Fibroblast of skin of back (primary cell): ENCODE measurements at regions not wholly inside any gene's neighbourhood (a gene's known extent, or its start where the extent isn't known, plus 50 kb on each side); places are given as distances from the start of the nearest gene placed in this dataset.
"Not testable (repeated sequence)": the region's sequence is repeated elsewhere in the genome, so short reads cannot be mapped to it uniquely, and the experiment has no call there.

Experiments
- DNase-seq: peaks from one replicate; pipeline ENCODE4 v3.0.0-alpha.2; 2013

GRCh38 chr6:58117162-58117561 lies 799.7 kb downstream of the PRIM2 start:
- DNase-seq, result not testable (repeated sequence)

GRCh38 chr6:58121616-58122015 lies 804.2 kb downstream of the PRIM2 start:
- DNase-seq, result not testable (repeated sequence)

- not testable (repeated sequence) for DNase-seq
Observed at GRCh38 chr6:58123770-58124169, 806.3 kb downstream of the PRIM2 start.

GRCh38 chr6:58128549-58128948 lies 811.1 kb downstream of the PRIM2 start:
- DNase-seq, result not testable (repeated sequence)

- not testable (repeated sequence) for DNase-seq
Observed at GRCh38 chr6:58129098-58129497, 811.7 kb downstream of the PRIM2 start.

- DNase-seq, result not testable (repeated sequence)
Observed at GRCh38 chr6:58139746-58140145, 822.3 kb downstream of the PRIM2 start.

- not testable (repeated sequence) for DNase-seq
Observed at GRCh38 chr6:58171025-58171424, 853.6 kb downstream of the PRIM2 start.

- not testable (repeated sequence) for DNase-seq
Observed at GRCh38 chr6:58181557-58182065, 864.2 kb downstream of the PRIM2 start.

GRCh38 chr6:58185300-58185699 lies 867.9 kb downstream of the PRIM2 start:
- not testable (repeated sequence) for DNase-seq

GRCh38 chr6:58193209-58193608 lies 875.8 kb downstream of the PRIM2 start:
- DNase-seq, result not testable (repeated sequence)

- DNase-seq, result peak; percentile 2
Observed at GRCh38 chr6:58198301-58198700, 880.9 kb downstream of the PRIM2 start.

GRCh38 chr6:58237124-58237523 lies 919.7 kb downstream of the PRIM2 start:
- not testable (repeated sequence) for DNase-seq

- DNase-seq, result not testable (repeated sequence)
Observed at GRCh38 chr6:58238421-58238820, 921.0 kb downstream of the PRIM2 start.

GRCh38 chr6:58257625-58258024 lies 940.2 kb downstream of the PRIM2 start:
- not testable (repeated sequence) for DNase-seq

- DNase-seq, result no peak
Observed at GRCh38 chr6:58290177-58290576, 972.7 kb downstream of the PRIM2 start.

GRCh38 chr6:58291319-58291718 lies 973.9 kb downstream of the PRIM2 start:
- DNase-seq, result not testable (repeated sequence)

- DNase-seq, result not testable (repeated sequence)
Observed at GRCh38 chr6:58307901-58308300, 990.5 kb downstream of the PRIM2 start.

GRCh38 chr6:58332108-58332507 lies 1014.7 kb downstream of the PRIM2 start:
- DNase-seq, result not testable (repeated sequence)

- not testable (repeated sequence) for DNase-seq
Observed at GRCh38 chr6:58342287-58342686, 1024.9 kb downstream of the PRIM2 start.

- DNase-seq, result not testable (repeated sequence)
Observed at GRCh38 chr6:58347534-58347933, 1030.1 kb downstream of the PRIM2 start.

GRCh38 chr6:58351619-58352018 lies 1034.2 kb downstream of the PRIM2 start:
- DNase-seq, result not testable (repeated sequence)

GRCh38 chr6:58358452-58358851 lies 1041.0 kb downstream of the PRIM2 start:
- DNase-seq, result not testable (repeated sequence)

GRCh38 chr6:58365856-58366255 lies 1048.4 kb downstream of the PRIM2 start:
- DNase-seq, result not testable (repeated sequence)

- DNase-seq, result not testable (repeated sequence)
Observed at GRCh38 chr6:58406659-58407058, 1089.2 kb downstream of the PRIM2 start.

- no peak for DNase-seq
Observed at GRCh38 chr6:58419321-58419720, 1101.9 kb downstream of the PRIM2 start.
